GM12873 (cell line): ENCODE measurements at regions not wholly inside any gene's neighbourhood (a gene's known extent, or its start where the extent isn't known, plus 50 kb on each side); places are given as distances from the start of the nearest gene placed in this dataset.

Source experiments
- TF ChIP-seq, protein P1 (sequence below): IDR thresholded peaks from 2 replicates; pipeline ENCODE4 v1.5.1; 2012; ENCODE audit warnings: low read depth, mild to moderate bottlenecking, moderate library complexity, low read length, control low read depth; ENCODE audit not compliant: insufficient read depth; ENCODE audit errors: missing control alignments

DNA sequence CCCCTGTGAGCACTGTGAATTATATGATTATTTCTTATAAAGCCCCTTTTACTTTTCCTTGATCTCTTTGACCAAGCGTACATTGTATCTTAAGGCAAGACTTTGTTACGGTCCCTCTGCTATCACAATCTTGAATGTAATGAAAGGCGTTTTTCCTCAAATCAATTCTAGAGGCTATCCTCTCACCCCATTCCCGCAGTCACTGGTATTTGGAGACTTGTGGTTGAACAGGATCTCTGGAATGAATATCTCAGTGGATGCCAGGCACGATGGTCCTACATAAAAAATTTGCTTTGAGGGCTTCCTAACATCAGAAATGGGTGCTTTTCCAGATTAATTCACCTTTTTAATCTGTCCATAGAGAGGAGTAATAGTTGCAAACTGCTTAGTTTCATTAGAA, 151.4 kb upstream of the PAPPA start:
- TF ChIP-seq, protein P1, sequence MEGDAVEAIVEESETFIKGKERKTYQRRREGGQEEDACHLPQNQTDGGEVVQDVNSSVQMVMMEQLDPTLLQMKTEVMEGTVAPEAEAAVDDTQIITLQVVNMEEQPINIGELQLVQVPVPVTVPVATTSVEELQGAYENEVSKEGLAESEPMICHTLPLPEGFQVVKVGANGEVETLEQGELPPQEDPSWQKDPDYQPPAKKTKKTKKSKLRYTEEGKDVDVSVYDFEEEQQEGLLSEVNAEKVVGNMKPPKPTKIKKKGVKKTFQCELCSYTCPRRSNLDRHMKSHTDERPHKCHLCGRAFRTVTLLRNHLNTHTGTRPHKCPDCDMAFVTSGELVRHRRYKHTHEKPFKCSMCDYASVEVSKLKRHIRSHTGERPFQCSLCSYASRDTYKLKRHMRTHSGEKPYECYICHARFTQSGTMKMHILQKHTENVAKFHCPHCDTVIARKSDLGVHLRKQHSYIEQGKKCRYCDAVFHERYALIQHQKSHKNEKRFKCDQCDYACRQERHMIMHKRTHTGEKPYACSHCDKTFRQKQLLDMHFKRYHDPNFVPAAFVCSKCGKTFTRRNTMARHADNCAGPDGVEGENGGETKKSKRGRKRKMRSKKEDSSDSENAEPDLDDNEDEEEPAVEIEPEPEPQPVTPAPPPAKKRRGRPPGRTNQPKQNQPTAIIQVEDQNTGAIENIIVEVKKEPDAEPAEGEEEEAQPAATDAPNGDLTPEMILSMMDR = no peak

DNA sequence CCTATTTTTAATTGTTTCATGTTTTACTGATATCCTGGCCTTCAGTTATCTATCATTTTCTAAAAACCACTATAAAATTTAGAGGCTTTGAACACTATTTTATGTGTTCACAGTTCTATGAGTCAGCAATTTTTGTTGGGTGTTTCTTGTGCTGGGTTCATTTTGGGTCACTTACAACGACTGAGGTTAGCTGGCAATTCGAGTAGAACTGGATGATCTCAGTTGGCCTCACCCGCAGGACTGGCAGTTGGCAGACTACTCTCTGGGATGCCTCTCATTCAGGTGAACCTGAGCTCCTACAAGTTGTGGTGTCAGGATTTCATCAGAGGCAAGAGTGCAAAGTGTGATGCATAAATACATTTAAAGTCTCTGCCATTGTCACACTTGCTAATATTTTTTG, 151.0 kb upstream of the PAPPA start:
- TF ChIP-seq, protein P1 = no peak

DNA sequence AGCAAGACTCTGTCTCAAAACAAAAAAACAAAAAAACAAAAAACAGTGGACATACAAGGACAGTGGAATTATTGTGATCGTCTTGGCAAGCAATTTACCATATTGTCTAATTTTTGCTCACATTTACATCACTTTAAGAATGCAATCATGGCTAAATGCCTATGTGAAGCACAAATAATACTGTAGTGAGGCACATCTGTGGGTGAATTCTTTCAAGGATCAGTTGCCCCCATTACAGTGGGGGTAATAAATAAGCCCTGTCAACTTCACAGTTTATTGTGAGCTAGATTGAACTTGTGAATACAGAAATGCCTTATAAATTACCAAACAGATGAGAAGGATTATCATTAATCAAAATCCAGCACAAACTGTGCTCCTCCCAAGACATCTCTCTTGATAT, 150.2 kb upstream of the PAPPA start:
- TF ChIP-seq, protein P1 = no peak

DNA sequence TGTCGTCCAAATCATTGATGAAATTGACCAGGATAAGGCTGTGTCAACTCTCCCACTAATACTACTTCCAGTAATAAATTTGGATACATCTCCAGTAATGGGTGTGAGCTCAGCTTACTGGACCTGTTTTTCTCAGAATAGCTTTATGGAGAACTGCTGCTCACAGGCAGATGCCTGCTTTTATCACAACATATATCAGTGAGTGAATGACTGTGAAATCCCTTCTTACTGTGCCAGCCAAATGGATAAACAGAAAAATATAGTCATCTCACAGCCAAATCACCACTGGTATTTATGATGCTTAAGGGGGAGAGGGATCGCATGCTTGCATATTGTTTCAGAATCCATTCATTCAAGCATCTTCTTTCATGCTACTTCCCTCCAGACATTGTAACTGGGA, 148.4 kb upstream of the PAPPA start:
- TF ChIP-seq, protein P1 = no peak

DNA sequence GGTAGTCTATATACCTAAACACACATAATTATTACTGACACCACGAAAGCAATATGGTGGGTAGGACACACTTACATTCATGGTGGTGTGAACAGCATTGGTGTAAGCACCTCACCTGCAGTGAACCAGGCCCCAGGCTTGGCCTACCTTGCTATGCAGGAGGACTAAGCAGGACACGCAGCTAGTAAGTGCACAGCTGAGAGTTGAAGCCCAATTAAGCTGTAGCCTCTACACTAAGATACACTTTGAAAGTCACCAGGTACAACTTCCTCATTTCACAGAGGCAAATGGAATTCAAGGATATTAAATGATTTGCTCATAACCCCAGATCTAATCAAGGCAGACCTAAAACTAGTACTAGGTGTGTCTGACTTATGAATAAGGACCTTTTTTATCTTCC, 145.8 kb upstream of the PAPPA start:
- TF ChIP-seq, protein P1 = no peak

DNA sequence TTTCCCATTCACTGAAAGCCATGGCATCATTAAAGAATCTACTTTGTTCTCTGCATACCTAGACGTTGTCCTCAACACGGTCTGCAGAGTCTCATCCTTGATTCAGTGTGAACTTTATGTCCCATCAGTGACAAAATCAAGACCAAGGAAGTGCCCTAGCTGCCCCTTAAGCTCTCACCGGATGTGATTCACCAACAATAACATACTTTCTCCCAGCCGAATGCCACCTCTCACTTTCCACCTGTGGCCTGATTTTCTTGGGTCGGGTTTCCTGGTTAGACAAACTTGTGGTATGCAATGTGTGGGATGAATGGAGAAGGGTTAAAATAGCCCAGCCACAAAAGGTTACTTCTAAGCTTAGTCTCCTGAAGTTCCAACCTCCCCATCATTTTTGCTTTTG, 145.3 kb upstream of the PAPPA start:
- TF ChIP-seq, protein P1 = no peak

DNA sequence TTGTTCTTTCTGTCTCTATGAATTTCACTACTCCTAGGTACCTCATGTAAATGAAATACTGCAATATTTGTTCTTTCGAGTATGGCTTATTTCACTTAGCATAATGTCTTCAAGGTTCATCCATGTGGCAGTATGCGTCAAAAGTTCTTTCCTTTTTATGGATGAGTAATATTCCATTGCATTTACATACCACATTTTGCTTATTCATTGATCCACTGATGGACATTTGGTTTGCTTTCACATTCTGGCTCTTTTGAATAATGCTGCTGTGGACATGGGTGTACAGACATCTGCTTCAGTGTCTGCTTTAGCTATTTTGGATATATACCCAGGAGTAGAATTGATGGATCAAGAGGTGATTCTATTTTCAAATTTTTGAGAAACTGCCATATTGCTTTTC, 144.2 kb upstream of the PAPPA start:
- TF ChIP-seq, protein P1 = no peak
